HG02852 (cell line): ENCODE measurements at regions not wholly inside any gene's neighbourhood (a gene's known extent, or its start where the extent isn't known, plus 50 kb on each side); places are given as distances from the start of the nearest gene placed in this dataset.
A peak's percentile ranks its signal among the peaks of the same experiment; 100 is the strongest.

Experiments
- ATAC-seq: cut with Tn5 transposase; IDR thresholded peaks from one replicate; pipeline ENCODE4 v1.9.1; 2021; ENCODE audit warnings: mild to moderate bottlenecking, moderate library complexity; ENCODE audit not compliant: unreplicated experiment

- no peak for ATAC-seq
Measured at GRCh38 chr2:225340923-225341322, 58.6 kb upstream of the NYAP2 start.

GRCh38 chr2:225337183-225337582 is 62.3 kb upstream of the NYAP2 start:
- ATAC-seq = no peak

GRCh38 chr2:225334514-225334913 is 65.0 kb upstream of the NYAP2 start:
- no peak for ATAC-seq

- no peak for ATAC-seq
Measured at GRCh38 chr2:225328192-225328591, 71.3 kb upstream of the NYAP2 start.

GRCh38 chr2:225326969-225327368 is 72.5 kb upstream of the NYAP2 start:
- no peak for ATAC-seq

- no peak for ATAC-seq
Measured at GRCh38 chr2:225319872-225320271, 79.6 kb upstream of the NYAP2 start.

GRCh38 chr2:225318440-225318839 is 81.1 kb upstream of the NYAP2 start:
- no peak for ATAC-seq

- no peak for ATAC-seq
Measured at GRCh38 chr2:225317186-225317585, 82.3 kb upstream of the NYAP2 start.

GRCh38 chr2:225310745-225311144 is 88.8 kb upstream of the NYAP2 start:
- no peak for ATAC-seq

- ATAC-seq = no peak
Measured at GRCh38 chr2:225309516-225309915, 90.0 kb upstream of the NYAP2 start.

GRCh38 chr2:225296951-225297350 is 102.6 kb upstream of the NYAP2 start:
- ATAC-seq = no peak

- ATAC-seq = no peak
Measured at GRCh38 chr2:225295102-225295501, 104.4 kb upstream of the NYAP2 start.

GRCh38 chr2:225293638-225294037 is 105.9 kb upstream of the NYAP2 start:
- no peak for ATAC-seq

- ATAC-seq = no peak
Measured at GRCh38 chr2:225290757-225291400, 108.6 kb upstream of the NYAP2 start.

GRCh38 chr2:225289659-225290058 is 109.9 kb upstream of the NYAP2 start:
- no peak for ATAC-seq

- ATAC-seq = no peak
Measured at GRCh38 chr2:225288986-225289385, 110.5 kb upstream of the NYAP2 start.

GRCh38 chr2:225282858-225283710 is 116.4 kb upstream of the NYAP2 start:
- ATAC-seq = peak; percentile 93

- ATAC-seq = peak; percentile 92
Measured at GRCh38 chr2:225276207-225276606, 123.3 kb upstream of the NYAP2 start.

- ATAC-seq = no peak
Measured at GRCh38 chr2:225275443-225275842, 124.1 kb upstream of the NYAP2 start.

GRCh38 chr2:225274751-225275150 is 124.8 kb upstream of the NYAP2 start:
- ATAC-seq = no peak

- ATAC-seq = no peak
Measured at GRCh38 chr2:225272173-225272572, 127.3 kb upstream of the NYAP2 start.

- peak; percentile 100 for ATAC-seq
Measured at GRCh38 chr2:225270861-225271260, 128.6 kb upstream of the NYAP2 start.
